Endothelial cell of umbilical vein (primary cell): ENCODE measurements at regions not wholly inside any gene's neighbourhood (a gene's known extent, or its start where the extent isn't known, plus 50 kb on each side); places are given as distances from the start of the nearest gene placed in this dataset.

Experiments
- BruUV-seq: library from RNA; stranded (reverse); fragments of 400-500 nt; replicated peaks from 2 replicates; lab custom pipeline; 2021; lab: Mats Ljungman, UMichigan
- CTCF ChIA-PET: fragments of 300-600, 350-600 bp; sonication (Branson Sonifier 250); formaldehyde crosslinking; loops from one replicate; lab custom pipeline; 2021; ENCODE audit warnings: antibody characterized with exemption, inconsistent platforms; lab: Charles Lee
- POLR2A ChIA-PET: fragments of 300-600, 350-600 bp; sonication (Branson Sonifier 250); formaldehyde crosslinking; loops from one replicate; lab custom pipeline; 2021; ENCODE audit warnings: antibody characterized with exemption, inconsistent platforms; lab: Charles Lee
- DNase-seq: peaks from one replicate; pipeline ENCODE4 v3.0.0-alpha.2; 2011; ENCODE audit warnings: low read depth, low spot score
- FAIRE-seq: peaks from 2 replicates; lab custom pipeline; 2011; peaks lifted over from hg19 to GRCh38; lab: Jason Lieb, UNC
- H2AFZ ChIP-seq: 2 replicates; pipeline ENCODE4 v1.6.0; 2012; ENCODE audit warnings: low read depth, low read length, control low read depth, inconsistent platforms
- H3K27ac ChIP-seq: 2 replicates; pipeline ENCODE4 v1.5.1; 2011; ENCODE audit warnings: low read depth, mild to moderate bottlenecking, control low read depth, low read length, moderate library complexity; ENCODE audit not compliant: insufficient read depth
- H3K27me3 ChIP-seq, 2 experiments: 2 replicates each; pipeline versions ENCODE4 v1.6.0 to v1.6.1; 2011; ENCODE audit warnings: low read length in 2 of 2, mixed read lengths in 1 of 2; ENCODE audit not compliant: control insufficient read depth in 2 of 2, insufficient read depth in 2 of 2
- H3K36me3 ChIP-seq, 2 experiments: 2 replicates in 1 of 2; 3 replicates in 1 of 2; pipeline ENCODE4 v1.5.1; 2011; ENCODE audit warnings: low read length in 2 of 2, mild to moderate bottlenecking in 1 of 2, moderate library complexity in 1 of 2; ENCODE audit not compliant: control insufficient read depth in 2 of 2, insufficient read depth in 2 of 2; ENCODE audit errors: extremely low read depth in 1 of 2
- H3K4me1 ChIP-seq: 3 replicates; pipeline ENCODE4 v1.5.1; 2011; ENCODE audit warnings: mild to moderate bottlenecking, low read length; ENCODE audit not compliant: control insufficient read depth, insufficient read depth; ENCODE audit errors: extremely low read depth
- H3K4me2 ChIP-seq: 2 replicates; pipeline ENCODE4 v1.6.1; 2011; ENCODE audit warnings: low read length, control low read depth, mixed read lengths; ENCODE audit not compliant: insufficient read depth
- H3K4me3 ChIP-seq, 3 experiments: fragments of 200-600 bp in 1 of 3; sonication (generic), shearing (Covaris generic) in 1 of 3; replicated peaks in 1 of 3; 2 replicates each; pipeline ENCODE4 v1.5.1; 2011 to 2016; ENCODE audit warnings: control low read depth in 3 of 3, low read length in 3 of 3, mild to moderate bottlenecking in 2 of 3, inconsistent platforms in 1 of 3, low read depth in 1 of 3, moderate library complexity in 1 of 3; ENCODE audit not compliant: insufficient read depth in 1 of 3
- H3K79me2 ChIP-seq: 2 replicates; pipeline ENCODE4 v1.6.0; 2012; ENCODE audit warnings: low read length, inconsistent platforms; ENCODE audit not compliant: control insufficient read depth, insufficient read depth
- H3K9ac ChIP-seq: replicated peaks from 2 replicates; pipeline ENCODE3; 2011; ENCODE audit warnings: low read length, control low read depth; ENCODE audit not compliant: insufficient read depth; ENCODE audit errors: extremely low read depth
- H3K9me1 ChIP-seq: replicated peaks from 3 replicates; pipeline ENCODE4 v1.6.0; 2011; ENCODE audit warnings: mild to moderate bottlenecking, low read length; ENCODE audit not compliant: control insufficient read depth, insufficient read depth; ENCODE audit errors: extremely low read depth
- H3K9me3 ChIP-seq: replicated peaks from 2 replicates; pipeline ENCODE4 v1.5.1; 2012; ENCODE audit warnings: low read length, inconsistent platforms; ENCODE audit not compliant: control insufficient read depth, insufficient read depth
- H4K20me1 ChIP-seq: replicated peaks from 2 replicates; pipeline ENCODE3; 2011; ENCODE audit warnings: mild to moderate bottlenecking, low read length; ENCODE audit not compliant: control insufficient read depth, insufficient read depth; ENCODE audit errors: extremely low read depth
- CTCF ChIP-seq, 2 donors: IDR thresholded peaks; 1 replicate in 1 of 2; 2 replicates in 1 of 2; pipeline ENCODE4 v1.5.1; 2011; ENCODE audit warnings: low read length in 2 of 2, mild to moderate bottlenecking in 2 of 2, moderate library complexity in 2 of 2, control low read depth in 1 of 2, inconsistent platforms in 1 of 2, low read depth in 1 of 2; ENCODE audit not compliant: insufficient read depth in 1 of 2; ENCODE audit errors: extremely low read depth in 1 of 2
- FOS ChIP-seq: IDR thresholded peaks from 2 replicates; pipeline ENCODE4 v1.6.1; 2011; ENCODE audit warnings: mild to moderate bottlenecking, low read length, moderate library complexity, borderline replicate concordance; ENCODE audit not compliant: insufficient read depth
- GATA2 ChIP-seq: IDR thresholded peaks from 2 replicates; pipeline ENCODE4 v1.7.0; 2011; ENCODE audit warnings: low read depth, mild to moderate bottlenecking, moderate library complexity, mixed read lengths, low read length; ENCODE audit not compliant: insufficient read length, insufficient read depth
- JUN ChIP-seq: IDR thresholded peaks from 2 replicates; pipeline ENCODE4 v1.6.1; 2011; ENCODE audit warnings: borderline replicate concordance, low read depth; ENCODE audit not compliant: insufficient read length, insufficient read depth
- MAX ChIP-seq: IDR thresholded peaks from 2 replicates; pipeline ENCODE4 v1.6.1; 2011; ENCODE audit not compliant: insufficient read depth, insufficient read length
- POLR2A ChIP-seq: IDR thresholded peaks from 2 replicates; pipeline ENCODE4 v1.6.1; 2012; ENCODE audit warnings: low read depth, mild to moderate bottlenecking, control low read depth, low read length
- POLR2AphosphoS5 ChIP-seq: IDR thresholded peaks from 2 replicates; pipeline ENCODE4 v1.6.1; 2012; ENCODE audit warnings: low read depth, mild to moderate bottlenecking, control low read depth, low read length, moderate library complexity; ENCODE audit not compliant: insufficient read depth
- dilution Hi-C: fragments of 300-500 bp; cut with MboI; formaldehyde crosslinking; loops from one replicate; pipeline ENCODE4 v1.15.0; 2019; ENCODE audit warnings: low sequenced_read_pairs; ENCODE audit not compliant: extremely low pct_ligation_motif_present
- intact Hi-C: fragments of 100-400 bp; cut with micrococcal nuclease; formaldehyde crosslinking; loops from one replicate; pipeline ENCODE4 v1.10.0; 2022

GRCh38 chr1:229027622-229028182 is 243.2 kb upstream of the RAB4A start:
- POLR2A ChIA-PET: no interaction called here
- Histone ChIP-seq H3K36me3 (no peaks in the 10 kb centered on the region), H3K4me1 (peaks cover 22% of the 10 kb centered on the region), H3K4me3 (no peak overlapping the region), H3K79me2 (no peaks in the 10 kb centered on the region), H3K4me2 (peak overlapping the region; percentile 81), H3K9ac (no peak overlapping the region), H3K9me3 (no peaks in the 10 kb centered on the region), H4K20me1 (no peaks in the 10 kb centered on the region), H3K9me1 (no peaks in the 10 kb centered on the region), H3K27me3 (no peaks in the 10 kb centered on the region), H2AFZ (peak overlapping the region; percentile 89), H3K27ac (peak overlapping the region; percentile 49)
- intact Hi-C loops: loop anchor here (2.0 to 5.0 kb wide), 2 partner anchors 125 to 190 kb away; no protein-coding TSS in a partner anchor
- FAIRE-seq (peak; percentile 88), DNase-seq (peak; percentile 75)
- peak; percentile 74 for TF ChIP-seq FOS
- TF ChIP-seq CTCF (IDR thresholded peaks at IDR 0.05; ENCODE audit: extremely low read depth in 1 of 2, insufficient read depth in 1 of 2, low read depth in 1 of 2, low read length in 2 of 2): no peak
- no peak for TF ChIP-seq POLR2AphosphoS5
- TF ChIP-seq GATA2: no peak
- no peak for TF ChIP-seq POLR2A
- no peak for TF ChIP-seq JUN
- TF ChIP-seq MAX: no peak
- dilution Hi-C loops: no loop called here
- CTCF ChIA-PET: no interaction called here
- no TSS peak for BruUV-seq
